MM.1S (cell line): ENCODE measurements at regions not wholly inside any gene's neighbourhood (a gene's known extent, or its start where the extent isn't known, plus 50 kb on each side); places are given as distances from the start of the nearest gene placed in this dataset.
"Not testable (repeated sequence)": the region's sequence is repeated elsewhere in the genome, so short reads cannot be mapped to it uniquely, and the experiment has no call there.

Source experiments
- CTCF ChIP-seq: fragments of 300-600 bp; sonication (generic); IDR thresholded peaks from 2 replicates; pipeline ENCODE4 v1.5.1; 2016; ENCODE audit warnings: antibody characterized with exemption, low read length, mixed read lengths
- EZH2 ChIP-seq: fragments of 300-600 bp; sonication (generic); optimal IDR thresholded peaks from 2 replicates; pipeline ENCODE3; 2017; ENCODE audit warnings: low read depth, mild to moderate bottlenecking, antibody characterized with exemption, low read length, mixed read lengths

GRCh38 chr14:57127809-57128208 lies 140.9 kb downstream of the EXOC5 start:
- TF ChIP-seq CTCF, EZH2: not testable (repeated sequence)
